ENCODE measurements at regions not wholly inside any gene's neighbourhood (a gene's known extent, or its start where the extent isn't known, plus 50 kb on each side); places are given as distances from the start of the nearest gene placed in this dataset.

- peaks cover 0 to 2% (median 0%) of the 10 kb centered on the region in 5 donors for H3K9me3 ChIP-seq (ENCODE audit: control insufficient read depth in 5 of 5, low read length in 5 of 5)
- H3K27me3 ChIP-seq (ENCODE audit: control insufficient read depth in 5 of 5, insufficient read depth in 4 of 5, low read length in 5 of 5), result peaks cover 0 to 10% (median 4%) of the 10 kb centered on the region in 5 donors
- H3K9ac ChIP-seq (ENCODE audit: low read length in 5 of 5), result no peak overlapping the region
- no peaks in the 10 kb centered on the region for H3K36me3 ChIP-seq (ENCODE audit: control insufficient read depth in 5 of 5, insufficient read depth in 5 of 5, low read length in 5 of 5)
- no peak overlapping the region for H3K4me3 ChIP-seq (ENCODE audit: low read depth in 1 of 5, low read length in 5 of 5)
- no peak overlapping the region for H3K27ac ChIP-seq (ENCODE audit: low read depth, low read length)
- no peaks in the 10 kb centered on the region for H3K4me1 ChIP-seq (ENCODE audit: control insufficient read depth in 5 of 5, insufficient read depth in 5 of 5, low read length in 5 of 5)
These were observed 148.0 kb upstream of the SALL3 start for GRCh38 chr18:78831603-78832002.

- H3K27ac ChIP-seq (ENCODE audit: low read depth, low read length), result no peak overlapping the region
- peaks cover 0 to 4% (median 0%) of the 10 kb centered on the region in 5 donors for H3K9me3 ChIP-seq (ENCODE audit: control insufficient read depth in 5 of 5, low read length in 5 of 5)
- no peak overlapping the region for H3K4me3 ChIP-seq (ENCODE audit: low read depth in 1 of 5, low read length in 5 of 5)
- peaks cover 0 to 10% (median 4%) of the 10 kb centered on the region in 5 donors for H3K27me3 ChIP-seq (ENCODE audit: control insufficient read depth in 5 of 5, insufficient read depth in 4 of 5, low read length in 5 of 5)
- H3K9ac ChIP-seq (ENCODE audit: low read length in 5 of 5), result no peak overlapping the region
- no peaks in the 10 kb centered on the region for H3K36me3 ChIP-seq (ENCODE audit: control insufficient read depth in 5 of 5, insufficient read depth in 5 of 5, low read length in 5 of 5)
- no peaks in the 10 kb centered on the region for H3K4me1 ChIP-seq (ENCODE audit: control insufficient read depth in 5 of 5, insufficient read depth in 5 of 5, low read length in 5 of 5)
These were observed 145.8 kb upstream of the SALL3 start for GRCh38 chr18:78833833-78834232.

GRCh38 chr18:78836838-78837237 lies 142.8 kb upstream of the SALL3 start:
- peaks cover 0 to 10% (median 2%) of the 10 kb centered on the region in 5 donors for H3K27me3 ChIP-seq (ENCODE audit: control insufficient read depth in 5 of 5, insufficient read depth in 4 of 5, low read length in 5 of 5)
- H3K36me3 ChIP-seq (ENCODE audit: control insufficient read depth in 5 of 5, insufficient read depth in 5 of 5, low read length in 5 of 5), result no peaks in the 10 kb centered on the region
- peaks cover 0 to 7% (median 0%) of the 10 kb centered on the region in 5 donors for H3K9me3 ChIP-seq (ENCODE audit: control insufficient read depth in 5 of 5, low read length in 5 of 5)
- no peak overlapping the region for H3K9ac ChIP-seq (ENCODE audit: low read length in 5 of 5)
- no peak overlapping the region for H3K4me3 ChIP-seq (ENCODE audit: low read depth in 1 of 5, low read length in 5 of 5)
- no peak overlapping the region for H3K27ac ChIP-seq (ENCODE audit: low read depth, low read length)
- no peaks in the 10 kb centered on the region for H3K4me1 ChIP-seq (ENCODE audit: control insufficient read depth in 5 of 5, insufficient read depth in 5 of 5, low read length in 5 of 5)

DNA sequence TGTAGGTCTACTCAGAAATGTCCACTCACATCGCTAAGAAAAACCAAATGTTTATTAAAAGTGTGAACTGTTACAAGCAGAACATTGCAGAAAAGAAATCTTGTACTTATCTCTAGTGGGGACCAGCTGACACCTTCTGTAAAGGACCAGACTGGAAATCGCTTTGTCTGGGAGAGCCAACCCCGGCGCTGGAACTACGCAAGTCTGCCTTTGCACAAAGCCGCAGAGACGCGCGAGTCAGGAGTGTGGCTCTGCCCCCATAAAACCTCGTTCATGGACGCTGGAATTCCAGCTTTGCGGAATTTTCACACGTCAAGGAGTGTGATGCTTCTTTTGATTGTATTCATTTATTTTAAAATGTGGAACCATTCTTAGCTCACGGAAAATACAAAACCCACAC lies 141.9 kb upstream of the SALL3 start:
- no peaks in the 10 kb centered on the region for H3K36me3 ChIP-seq (ENCODE audit: control insufficient read depth in 5 of 5, insufficient read depth in 5 of 5, low read length in 5 of 5)
- H3K9me3 ChIP-seq (ENCODE audit: control insufficient read depth in 5 of 5, low read length in 5 of 5), result peaks cover 0 to 7% (median 0%) of the 10 kb centered on the region in 5 donors
- H3K4me1 ChIP-seq (ENCODE audit: control insufficient read depth in 5 of 5, insufficient read depth in 5 of 5, low read length in 5 of 5), result no peaks in the 10 kb centered on the region
- H3K9ac ChIP-seq (ENCODE audit: low read length in 5 of 5), result no peak overlapping the region
- H3K27me3 ChIP-seq (ENCODE audit: control insufficient read depth in 5 of 5, insufficient read depth in 4 of 5, low read length in 5 of 5), result peaks cover 0 to 10% (median 1%) of the 10 kb centered on the region in 5 donors
- no peak overlapping the region for H3K4me3 ChIP-seq (ENCODE audit: low read depth in 1 of 5, low read length in 5 of 5)
- no peak overlapping the region for H3K27ac ChIP-seq (ENCODE audit: low read depth, low read length)

DNA sequence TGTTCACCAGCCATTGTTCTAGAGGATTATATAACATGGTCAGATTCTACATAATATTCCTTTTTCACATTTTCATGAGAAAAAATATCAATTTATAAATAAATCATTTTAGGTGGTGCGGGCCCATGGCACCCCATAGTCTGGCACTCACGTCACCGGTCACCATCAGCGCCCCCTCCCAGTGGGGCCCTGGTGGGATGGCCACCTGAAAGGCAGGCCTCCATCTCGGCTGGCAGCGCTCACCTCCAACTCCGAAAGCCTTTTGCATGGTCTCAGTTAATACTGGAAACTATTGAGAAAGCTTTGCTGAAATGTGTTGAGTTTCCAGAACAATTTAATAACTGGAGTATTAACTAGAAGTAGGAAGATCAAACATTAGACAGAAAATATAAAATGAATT lies 141.4 kb upstream of the SALL3 start:
- no peak overlapping the region for H3K27ac ChIP-seq (ENCODE audit: low read depth, low read length)
- peaks cover 0 to 7% (median 0%) of the 10 kb centered on the region in 5 donors for H3K9me3 ChIP-seq (ENCODE audit: control insufficient read depth in 5 of 5, low read length in 5 of 5)
- H3K4me3 ChIP-seq (ENCODE audit: low read depth in 1 of 5, low read length in 5 of 5), result no peak overlapping the region
- no peaks in the 10 kb centered on the region for H3K4me1 ChIP-seq (ENCODE audit: control insufficient read depth in 5 of 5, insufficient read depth in 5 of 5, low read length in 5 of 5)
- H3K27me3 ChIP-seq (ENCODE audit: control insufficient read depth in 5 of 5, insufficient read depth in 4 of 5, low read length in 5 of 5), result peaks cover 0 to 7% (median 0%) of the 10 kb centered on the region in 5 donors
- no peaks in the 10 kb centered on the region for H3K36me3 ChIP-seq (ENCODE audit: control insufficient read depth in 5 of 5, insufficient read depth in 5 of 5, low read length in 5 of 5)
- no peak overlapping the region for H3K9ac ChIP-seq (ENCODE audit: low read length in 5 of 5)

- peaks cover 0 to 3% (median 0%) of the 10 kb centered on the region in 5 donors for H3K27me3 ChIP-seq (ENCODE audit: control insufficient read depth in 5 of 5, insufficient read depth in 4 of 5, low read length in 5 of 5)
- H3K9ac ChIP-seq (ENCODE audit: low read length in 5 of 5), result no peak overlapping the region
- H3K4me1 ChIP-seq (ENCODE audit: control insufficient read depth in 5 of 5, insufficient read depth in 5 of 5, low read length in 5 of 5), result no peaks in the 10 kb centered on the region
- no peak overlapping the region for H3K27ac ChIP-seq (ENCODE audit: low read depth, low read length)
- peaks cover 3 to 35% (median 14%) of the 10 kb centered on the region in 5 donors for H3K9me3 ChIP-seq (ENCODE audit: control insufficient read depth in 5 of 5, low read length in 5 of 5)
- no peak overlapping the region for H3K4me3 ChIP-seq (ENCODE audit: low read depth in 1 of 5, low read length in 5 of 5)
- H3K36me3 ChIP-seq (ENCODE audit: control insufficient read depth in 5 of 5, insufficient read depth in 5 of 5, low read length in 5 of 5), result no peaks in the 10 kb centered on the region
These were observed 130.6 kb upstream of the SALL3 start for GRCh38 chr18:78849046-78849445.

GRCh38 chr18:78849458-78849857 lies 130.2 kb upstream of the SALL3 start:
- H3K9me3 ChIP-seq (ENCODE audit: control insufficient read depth in 5 of 5, low read length in 5 of 5), result peaks cover 2 to 31% (median 14%) of the 10 kb centered on the region in 5 donors
- no peak overlapping the region for H3K9ac ChIP-seq (ENCODE audit: low read length in 5 of 5)
- H3K27me3 ChIP-seq (ENCODE audit: control insufficient read depth in 5 of 5, insufficient read depth in 4 of 5, low read length in 5 of 5), result peaks cover 0 to 3% (median 0%) of the 10 kb centered on the region in 5 donors
- no peaks in the 10 kb centered on the region for H3K4me1 ChIP-seq (ENCODE audit: control insufficient read depth in 5 of 5, insufficient read depth in 5 of 5, low read length in 5 of 5)
- no peak overlapping the region for H3K27ac ChIP-seq (ENCODE audit: low read depth, low read length)
- no peaks in the 10 kb centered on the region for H3K36me3 ChIP-seq (ENCODE audit: control insufficient read depth in 5 of 5, insufficient read depth in 5 of 5, low read length in 5 of 5)
- no peak overlapping the region for H3K4me3 ChIP-seq (ENCODE audit: low read depth in 1 of 5, low read length in 5 of 5)

GRCh38 chr18:78853341-78853740 lies 126.3 kb upstream of the SALL3 start:
- Histone ChIP-seq H3K4me1 (ENCODE audit: control insufficient read depth in 5 of 5, insufficient read depth in 5 of 5, low read length in 5 of 5) (no peaks in the 10 kb centered on the region), H3K36me3 (ENCODE audit: control insufficient read depth in 5 of 5, insufficient read depth in 5 of 5, low read length in 5 of 5) (no peaks in the 10 kb centered on the region), H3K27ac (ENCODE audit: low read depth, low read length) (no peak overlapping the region), H3K4me3 (ENCODE audit: low read depth in 1 of 5, low read length in 5 of 5) (no peak overlapping the region), H3K27me3 (ENCODE audit: control insufficient read depth in 5 of 5, insufficient read depth in 4 of 5, low read length in 5 of 5) (peaks cover under 1 to 12% (median 10%) of the 10 kb centered on the region in 5 donors), H3K9ac (ENCODE audit: low read length in 5 of 5) (no peak overlapping the region), H3K9me3 (ENCODE audit: control insufficient read depth in 5 of 5, low read length in 5 of 5) (peaks cover 0 to 29% (median 8%) of the 10 kb centered on the region in 5 donors)

DNA sequence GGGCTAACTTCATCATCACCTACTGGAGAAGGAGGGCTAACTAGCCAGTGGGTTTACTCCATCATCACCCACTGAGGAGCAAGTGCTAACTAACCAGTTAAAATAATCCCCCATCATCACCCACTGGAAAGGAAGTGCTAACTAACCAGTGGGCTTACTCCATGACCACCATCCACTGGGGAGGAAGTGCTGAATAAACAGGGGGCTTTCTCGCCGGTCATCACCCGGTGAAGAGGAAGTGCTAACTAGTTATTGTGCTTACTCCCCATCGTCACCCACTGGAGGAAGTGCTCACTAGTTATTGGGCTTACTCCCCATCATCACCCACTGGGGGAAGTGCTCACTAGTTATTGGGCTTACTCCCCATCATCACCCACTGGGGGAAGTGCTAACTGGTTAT lies 124.4 kb upstream of the SALL3 start:
- Histone ChIP-seq H3K4me1 (ENCODE audit: control insufficient read depth in 5 of 5, insufficient read depth in 5 of 5, low read length in 5 of 5) (no peaks in the 10 kb centered on the region), H3K27ac (ENCODE audit: low read depth, low read length) (no peak overlapping the region), H3K4me3 (ENCODE audit: low read depth in 1 of 5, low read length in 5 of 5) (no peak overlapping the region), H3K36me3 (ENCODE audit: control insufficient read depth in 5 of 5, insufficient read depth in 5 of 5, low read length in 5 of 5) (no peaks in the 10 kb centered on the region), H3K9ac (ENCODE audit: low read length in 5 of 5) (no peak overlapping the region), H3K27me3 (ENCODE audit: control insufficient read depth in 5 of 5, insufficient read depth in 4 of 5, low read length in 5 of 5) (peaks cover 8 to 15% (median 10%) of the 10 kb centered on the region in 5 donors), H3K9me3 (ENCODE audit: control insufficient read depth in 5 of 5, low read length in 5 of 5) (peaks cover 0 to 23% (median 2%) of the 10 kb centered on the region in 5 donors)

- Histone ChIP-seq H3K4me1 (ENCODE audit: control insufficient read depth in 5 of 5, insufficient read depth in 5 of 5, low read length in 5 of 5) (no peaks in the 10 kb centered on the region), H3K36me3 (ENCODE audit: control insufficient read depth in 5 of 5, insufficient read depth in 5 of 5, low read length in 5 of 5) (no peaks in the 10 kb centered on the region), H3K9ac (ENCODE audit: low read length in 5 of 5) (no peak overlapping the region), H3K9me3 (ENCODE audit: control insufficient read depth in 5 of 5, low read length in 5 of 5) (peaks cover 0 to 16% (median 0%) of the 10 kb centered on the region in 5 donors), H3K27ac (ENCODE audit: low read depth, low read length) (no peak overlapping the region), H3K27me3 (ENCODE audit: control insufficient read depth in 5 of 5, insufficient read depth in 4 of 5, low read length in 5 of 5) (peaks cover 8 to 21% (median 10%) of the 10 kb centered on the region in 5 donors), H3K4me3 (ENCODE audit: low read depth in 1 of 5, low read length in 5 of 5) (no peak overlapping the region)
These were observed 122.9 kb upstream of the SALL3 start for GRCh38 chr18:78856569-78857313.
